Transverse colon (tissue), 4 donors: ENCODE measurements at regions not wholly inside any gene's neighbourhood (a gene's known extent, or its start where the extent isn't known, plus 50 kb on each side); places are given as distances from the start of the nearest gene placed in this dataset.

Source experiments
- DNase-seq: peaks from one replicate; pipeline ENCODE4 v3.0.0-alpha.2; 2019
- H3K27ac ChIP-seq, 4 donors: fragments of 200-600 bp; sonication (generic); 2 replicates each; pipeline ENCODE4 v1.5.1; 2016 to 2018; ENCODE audit warnings: inconsistent platforms in 4 of 4
- H3K27me3 ChIP-seq: fragments of 200-600 bp; sonication (generic); 2 replicates; pipeline ENCODE4 v1.5.1; 2017; ENCODE audit warnings: inconsistent platforms
- H3K36me3 ChIP-seq, 4 donors: fragments of 200-600 bp; sonication (generic); 2 replicates each; pipeline ENCODE4 v1.5.1; 2017 to 2019; ENCODE audit warnings: inconsistent platforms in 4 of 4
- H3K4me1 ChIP-seq, 4 donors: fragments of 200-600 bp; sonication (generic); 2 replicates each; pipeline ENCODE4 v1.5.1; 2017 to 2020; ENCODE audit warnings: inconsistent platforms in 4 of 4
- H3K4me3 ChIP-seq, 4 donors: fragments of 200-600 bp; sonication (generic); 1 replicate in 1 of 4; 2 replicates in 3 of 4; pipeline versions ENCODE4 v1.5.1 to v1.6.1; 2017 to 2019; ENCODE audit warnings: inconsistent platforms in 4 of 4
- H3K9me3 ChIP-seq, 2 donors: fragments of 200-600 bp; sonication (generic); 2 replicates each; pipeline ENCODE4 v1.5.1; 2017 to 2019; ENCODE audit warnings: inconsistent platforms in 2 of 2
- EP300 ChIP-seq: sonication (generic); formaldehyde crosslinking; IDR thresholded peaks from one replicate; pipeline ENCODE4 v1.6.1; 2017; ENCODE audit warnings: antibody characterized with exemption, low read depth
- POLR2A ChIP-seq: fragments of 450-650 bp; IDR thresholded peaks from one replicate; pipeline ENCODE4 v1.6.1; 2016; ENCODE audit warnings: antibody characterized with exemption, mild to moderate bottlenecking, moderate library complexity
- POLR2AphosphoS5 ChIP-seq, 3 donors: sonication (generic); formaldehyde crosslinking; IDR thresholded peaks; one replicate each; pipeline ENCODE4 v1.6.1; 2016; ENCODE audit warnings: antibody characterized with exemption in 3 of 3
- WGBS, 2 donors: methylation state at CpG; one replicate each; pipeline ENCODE4 v1.1.5; 2018; ENCODE audit warnings: low coverage in 1 of 2; 5-methylcytosine and 5-hydroxymethylcytosine counted together
- in situ Hi-C, 4 donors: fragments of 200-750 bp; cut with MboI; loops; one replicate each; pipeline versions ENCODE4 v1.15.0 to v1.15.1; 2017; ENCODE audit warnings: low sequenced_read_pairs in 3 of 4, low pct_ligation_motif_present in 1 of 4, low pct_unique_long_range_greater_than_20kb in 1 of 4
- intact Hi-C: fragments of 100-400 bp; cut with DNase I; formaldehyde crosslinking; loops from one replicate; pipeline ENCODE4 v1.15.1; 2023; ENCODE audit warnings: low total_unique reads
- TF ChIP-seq, protein P1 (sequence below), 5 experiments: fragments of 200-600 bp in 3 of 5; fragments of 450-650 bp in 2 of 5; sonication (generic) in 3 of 5; IDR thresholded peaks; 1 replicate in 2 of 5; 2 replicates in 3 of 5; pipeline ENCODE4 v1.5.1; 2016 to 2017; ENCODE audit warnings: antibody characterized with exemption in 5 of 5, inconsistent platforms in 3 of 5, mild to moderate bottlenecking in 2 of 5, moderate library complexity in 1 of 5

DNA sequence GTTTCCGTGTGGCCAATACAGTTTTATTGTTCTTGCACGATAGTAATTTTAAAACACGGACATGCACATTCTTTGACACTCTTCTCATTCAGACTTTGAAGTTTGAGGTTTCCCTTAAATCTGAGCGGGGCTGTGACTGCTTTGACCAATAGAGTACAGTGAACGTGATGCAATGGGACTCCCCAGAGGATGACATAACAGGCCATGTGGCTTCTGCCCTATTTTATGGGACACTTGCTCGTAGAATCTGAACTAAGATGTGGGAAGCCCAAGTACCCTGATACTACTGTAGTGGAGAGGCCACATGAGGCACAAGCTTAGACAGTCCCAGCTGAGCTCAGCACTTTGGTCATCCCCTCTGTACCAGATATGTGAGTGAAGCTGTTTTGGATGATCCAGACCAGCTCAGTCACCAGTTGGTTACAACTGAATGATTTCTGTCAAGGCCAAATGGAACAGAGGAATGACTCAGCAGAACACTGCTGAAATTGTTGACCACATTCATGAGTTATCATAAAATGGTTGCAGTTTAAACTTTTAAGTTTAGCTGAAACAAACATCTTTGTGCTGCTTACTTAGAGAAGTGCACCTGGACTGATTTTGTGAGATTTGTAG, 279.4 kb downstream of the RFPL4B start:
- DNase-seq, result no peak
- H3K9me3 ChIP-seq, result no peaks in the 10 kb centered on the region
- in situ Hi-C loops (no loop called here), intact Hi-C loops (no loop called here)
- no peaks in the 10 kb centered on the region for H3K27me3 ChIP-seq
- H3K4me3 ChIP-seq, result no peak overlapping the region
- WGBS, 2 donors, result 79 to 82% methylated on average over 4 to 6 of the region's 6 CpGs
- TF ChIP-seq EP300 (no peak), POLR2A (no peak), POLR2AphosphoS5 (IDR thresholded peaks at IDR 0.05) (no peak)
- TF ChIP-seq, protein P1, sequence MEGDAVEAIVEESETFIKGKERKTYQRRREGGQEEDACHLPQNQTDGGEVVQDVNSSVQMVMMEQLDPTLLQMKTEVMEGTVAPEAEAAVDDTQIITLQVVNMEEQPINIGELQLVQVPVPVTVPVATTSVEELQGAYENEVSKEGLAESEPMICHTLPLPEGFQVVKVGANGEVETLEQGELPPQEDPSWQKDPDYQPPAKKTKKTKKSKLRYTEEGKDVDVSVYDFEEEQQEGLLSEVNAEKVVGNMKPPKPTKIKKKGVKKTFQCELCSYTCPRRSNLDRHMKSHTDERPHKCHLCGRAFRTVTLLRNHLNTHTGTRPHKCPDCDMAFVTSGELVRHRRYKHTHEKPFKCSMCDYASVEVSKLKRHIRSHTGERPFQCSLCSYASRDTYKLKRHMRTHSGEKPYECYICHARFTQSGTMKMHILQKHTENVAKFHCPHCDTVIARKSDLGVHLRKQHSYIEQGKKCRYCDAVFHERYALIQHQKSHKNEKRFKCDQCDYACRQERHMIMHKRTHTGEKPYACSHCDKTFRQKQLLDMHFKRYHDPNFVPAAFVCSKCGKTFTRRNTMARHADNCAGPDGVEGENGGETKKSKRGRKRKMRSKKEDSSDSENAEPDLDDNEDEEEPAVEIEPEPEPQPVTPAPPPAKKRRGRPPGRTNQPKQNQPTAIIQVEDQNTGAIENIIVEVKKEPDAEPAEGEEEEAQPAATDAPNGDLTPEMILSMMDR (IDR thresholded peaks at IDR 0.05), result no peak
- H3K27ac ChIP-seq, result no peak overlapping the region
- H3K36me3 ChIP-seq, result no peaks in the 10 kb centered on the region
- H3K4me1 ChIP-seq, result no peaks in the 10 kb centered on the region

DNA sequence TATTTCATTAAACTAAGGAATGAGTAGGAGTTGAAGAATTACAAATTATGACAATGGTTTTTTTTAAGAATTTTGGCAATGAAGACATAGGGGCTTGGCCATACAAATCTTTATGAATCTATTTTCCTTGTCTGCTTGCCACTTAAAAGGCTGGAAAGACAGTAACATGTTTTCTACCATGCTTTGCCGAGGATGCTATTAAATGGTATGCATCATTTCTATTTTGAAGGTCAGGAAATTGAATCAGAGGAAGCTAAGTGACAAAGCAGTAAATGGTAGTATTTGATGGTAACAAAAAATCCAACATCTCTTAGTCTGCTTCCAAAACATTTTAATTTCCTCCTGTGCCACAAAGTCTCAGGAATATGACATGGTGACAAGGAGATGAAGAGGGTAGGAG, 287.2 kb downstream of the RFPL4B start:
- no peak for DNase-seq
- no peak for TF ChIP-seq POLR2A
- TF ChIP-seq, protein P1 (IDR thresholded peaks at IDR 0.05), result no peak
- no peak for TF ChIP-seq EP300
- TF ChIP-seq POLR2AphosphoS5 (IDR thresholded peaks at IDR 0.05), result no peak
- Histone ChIP-seq H3K4me1 (no peaks in the 10 kb centered on the region), H3K4me3 (no peak overlapping the region), H3K27me3 (no peaks in the 10 kb centered on the region), H3K36me3 (no peaks in the 10 kb centered on the region), H3K9me3 (no peaks in the 10 kb centered on the region), H3K27ac (no peak overlapping the region)
- in situ Hi-C loops (no loop called here), intact Hi-C loops (no loop called here)
- WGBS, 2 donors, result 89 to 91% methylated on average over 1 of the region's 1 CpG

DNA sequence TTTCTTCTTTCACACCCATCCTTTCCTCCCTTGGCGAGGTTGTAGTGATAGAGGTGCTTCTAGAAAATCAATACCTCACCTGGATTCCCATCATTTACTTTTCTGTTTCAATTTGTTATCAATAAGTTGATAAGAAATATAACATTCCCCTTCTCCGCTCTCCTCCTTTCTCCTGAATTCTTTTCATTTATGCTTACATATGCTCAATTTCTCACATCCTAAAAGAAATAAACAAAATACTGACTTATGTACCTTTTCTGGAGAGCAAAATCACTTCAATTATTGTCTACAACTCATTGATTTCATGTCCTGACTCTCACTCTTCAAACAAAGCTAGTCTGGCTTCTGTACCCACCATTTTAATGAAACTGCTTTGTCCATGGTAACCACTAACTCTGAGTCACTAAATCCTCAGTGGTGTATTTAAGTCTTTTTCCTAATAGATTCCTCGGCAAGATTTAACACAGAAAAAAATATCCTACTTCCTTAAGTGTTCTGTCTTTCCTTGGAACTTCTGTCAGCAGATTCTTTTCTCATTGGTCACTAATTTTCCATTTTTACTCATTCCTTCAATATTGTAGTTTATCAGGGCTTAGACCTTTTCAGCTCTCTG, 289.6 kb downstream of the RFPL4B start:
- Histone ChIP-seq H3K27ac (no peak overlapping the region), H3K9me3 (no peaks in the 10 kb centered on the region), H3K4me3 (no peak overlapping the region), H3K36me3 (no peaks in the 10 kb centered on the region), H3K4me1 (no peaks in the 10 kb centered on the region), H3K27me3 (no peaks in the 10 kb centered on the region)
- TF ChIP-seq POLR2A (no peak), POLR2AphosphoS5 (IDR thresholded peaks at IDR 0.05) (no peak), EP300 (no peak)
- TF ChIP-seq, protein P1 (IDR thresholded peaks at IDR 0.05), result no peak
- 76 to 81% methylated on average over 3 of the region's 3 CpGs for WGBS, 2 donors
- in situ Hi-C loops, result no loop called here
- no peak for DNase-seq
- intact Hi-C loops, result no loop called here

DNA sequence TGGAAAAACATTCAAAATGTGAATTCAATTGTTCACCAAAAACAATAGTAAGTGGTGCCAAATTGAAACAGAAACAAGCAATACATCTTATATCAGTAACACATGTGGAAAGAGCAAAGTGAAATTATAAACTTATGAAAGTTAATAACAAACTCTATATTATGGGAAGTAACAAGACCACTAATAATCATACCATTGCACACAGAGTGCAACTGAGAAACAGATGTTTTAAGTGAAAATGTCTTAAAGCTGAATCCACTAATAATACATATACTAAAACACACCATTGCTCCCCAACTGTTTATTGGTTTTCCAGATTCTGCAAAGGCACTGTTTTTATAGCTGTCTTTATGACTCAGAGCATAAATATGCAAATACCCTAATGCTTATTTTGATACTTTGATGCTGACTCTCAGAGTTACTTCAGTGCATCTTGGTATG, 292.3 kb downstream of the RFPL4B start:
- no peak overlapping the region for H3K4me3 ChIP-seq
- no peak overlapping the region for H3K27ac ChIP-seq
- intact Hi-C loops (no loop called here), in situ Hi-C loops (no loop called here)
- H3K27me3 ChIP-seq, result no peaks in the 10 kb centered on the region
- no peaks in the 10 kb centered on the region for H3K9me3 ChIP-seq
- no peaks in the 10 kb centered on the region for H3K4me1 ChIP-seq
- no peak for DNase-seq
- no peak for TF ChIP-seq POLR2A
- TF ChIP-seq, protein P1 (IDR thresholded peaks at IDR 0.05), result no peak
- no peak for TF ChIP-seq POLR2AphosphoS5 (IDR thresholded peaks at IDR 0.05)
- no peak for TF ChIP-seq EP300
- H3K36me3 ChIP-seq, result no peaks in the 10 kb centered on the region
